Tibial nerve (tissue), 4 donors: ENCODE measurements at regions not wholly inside any gene's neighbourhood (a gene's known extent, or its start where the extent isn't known, plus 50 kb on each side); places are given as distances from the start of the nearest gene placed in this dataset.

ENCODE experiments used
- CTCF ChIP-seq, 5 experiments: fragments of 200-600 bp in 3 of 5; fragments of 450-650 bp in 2 of 5; sonication (generic) in 3 of 5; IDR thresholded peaks; one replicate each; pipeline ENCODE4 v1.5.1; 2016 to 2019; ENCODE audit warnings: antibody characterized with exemption in 5 of 5, mild to moderate bottlenecking in 3 of 5, moderate library complexity in 2 of 5
- EP300 ChIP-seq, 2 donors: sonication (generic); formaldehyde crosslinking; IDR thresholded peaks; one replicate each; pipeline ENCODE4 v1.6.1; 2017; ENCODE audit warnings: antibody characterized with exemption in 2 of 2, mild to moderate bottlenecking in 1 of 2
- POLR2A ChIP-seq, 2 donors: fragments of 450-650 bp; IDR thresholded peaks; one replicate each; pipeline ENCODE4 v1.6.1; 2017; ENCODE audit warnings: antibody characterized with exemption in 2 of 2, mild to moderate bottlenecking in 2 of 2, moderate library complexity in 2 of 2

GRCh38 chr15:79562899-79563298 is 130.8 kb downstream of the MINAR1 start:
- TF ChIP-seq POLR2A (IDR thresholded peaks at IDR 0.05) (no peak), EP300 (IDR thresholded peaks at IDR 0.05) (no peak), CTCF (IDR thresholded peaks at IDR 0.05) (no peak)
